ENCODE measurements at regions not wholly inside any gene's neighbourhood (a gene's known extent, or its start where the extent isn't known, plus 50 kb on each side); places are given as distances from the start of the nearest gene placed in this dataset.

GRCh38 chr5:142437563-142437962 is 112.7 kb upstream of the SPRY4 start:
- H3K27me3 Mint-ChIP-seq (ENCODE audit: low read depth), result no peaks in the 10 kb centered on the region
- no peak for DNase-seq (ENCODE audit: low read depth, low spot score)
- no peak overlapping the region for H3K4me3 Mint-ChIP-seq
- H3K9me3 Mint-ChIP-seq, result no peaks in the 10 kb centered on the region
- no peak for TF ChIP-seq CTCF (conservative IDR thresholded peaks at IDR 0.05)
- H3K36me3 Mint-ChIP-seq (ENCODE audit: low read depth), result no peaks in the 10 kb centered on the region
- H3K4me1 Mint-ChIP-seq, result peaks cover 70% of the 10 kb centered on the region
- H3K27ac Mint-ChIP-seq (ENCODE audit: unreplicated experiment), result no peak overlapping the region

- Mint-ChIP-seq H3K9me3 (no peaks in the 10 kb centered on the region), H3K4me1 (peaks cover 61% of the 10 kb centered on the region), H3K27ac (ENCODE audit: unreplicated experiment) (peak overlapping the region; percentile 16), H3K36me3 (ENCODE audit: low read depth) (no peaks in the 10 kb centered on the region), H3K4me3 (no peak overlapping the region), H3K27me3 (ENCODE audit: low read depth) (no peaks in the 10 kb centered on the region)
- no peak for DNase-seq (ENCODE audit: low read depth, low spot score)
- no peak for TF ChIP-seq CTCF (conservative IDR thresholded peaks at IDR 0.05)
Observed at GRCh38 chr5:142435410-142436115, 110.7 kb upstream of the SPRY4 start.

GRCh38 chr5:142434322-142434612 is 109.4 kb upstream of the SPRY4 start:
- no peak for DNase-seq (ENCODE audit: low read depth, low spot score)
- Mint-ChIP-seq H3K36me3 (ENCODE audit: low read depth) (no peaks in the 10 kb centered on the region), H3K4me1 (peaks cover 54% of the 10 kb centered on the region), H3K27me3 (ENCODE audit: low read depth) (no peaks in the 10 kb centered on the region), H3K9me3 (no peaks in the 10 kb centered on the region), H3K4me3 (no peak overlapping the region), H3K27ac (ENCODE audit: unreplicated experiment) (no peak overlapping the region)
- TF ChIP-seq CTCF (conservative IDR thresholded peaks at IDR 0.05), result no peak

GRCh38 chr5:142433526-142434321 is 108.9 kb upstream of the SPRY4 start:
- H3K4me3 Mint-ChIP-seq, result no peak overlapping the region

GRCh38 chr5:142432961-142433360 is 108.1 kb upstream of the SPRY4 start:
- Mint-ChIP-seq H3K9me3 (no peaks in the 10 kb centered on the region), H3K4me1 (peaks cover 48% of the 10 kb centered on the region), H3K27ac (ENCODE audit: unreplicated experiment) (no peak overlapping the region), H3K4me3 (no peak overlapping the region), H3K36me3 (ENCODE audit: low read depth) (no peaks in the 10 kb centered on the region), H3K27me3 (ENCODE audit: low read depth) (no peaks in the 10 kb centered on the region)
- no peak for DNase-seq (ENCODE audit: low read depth, low spot score)
- no peak for TF ChIP-seq CTCF (conservative IDR thresholded peaks at IDR 0.05)

More at GRCh38 chr5:142433526-142434321, 108.9 kb upstream of the SPRY4 start:
- Mint-ChIP-seq H3K27me3 (ENCODE audit: low read depth) (no peaks in the 10 kb centered on the region), H3K27ac (ENCODE audit: unreplicated experiment) (peak overlapping the region; percentile 63), H3K9me3 (no peaks in the 10 kb centered on the region), H3K4me1 (peaks cover 51% of the 10 kb centered on the region), H3K36me3 (ENCODE audit: low read depth) (no peaks in the 10 kb centered on the region)
- no peak for DNase-seq (ENCODE audit: low read depth, low spot score)
- no peak for TF ChIP-seq CTCF (conservative IDR thresholded peaks at IDR 0.05)

Measured in neural crest cell (in vitro differentiated cells).